Upper lobe of left lung (tissue), 6 donors: ENCODE measurements at regions not wholly inside any gene's neighbourhood (a gene's known extent, or its start where the extent isn't known, plus 50 kb on each side); places are given as distances from the start of the nearest gene placed in this dataset.

ENCODE experiments used
- ATAC-seq, 2 donors: fragments of 200-7000 bp; cut with Tn5 transposase; one replicate each; pipeline ENCODE4 v1.9.1; 2022; ENCODE audit warnings: mild to moderate bottlenecking in 2 of 2, moderate library complexity in 2 of 2; ENCODE audit not compliant: low FRiP score in 2 of 2
- DNase-seq, 2 donors: peaks; one replicate each; pipeline ENCODE4 v3.0.0-alpha.2; 2019 to 2020
- H3K27ac ChIP-seq, 4 donors: fragments of 200-600 bp; sonication (generic); one replicate each; pipeline ENCODE4 v1.5.1; 2016 to 2019
- H3K27me3 ChIP-seq, 4 donors: fragments of 200-600 bp; sonication (generic); one replicate each; pipeline ENCODE4 v1.5.1; 2017 to 2019
- H3K36me3 ChIP-seq, 4 donors: fragments of 200-600 bp; sonication (generic); one replicate each; pipeline ENCODE4 v1.5.1; 2016 to 2019
- H3K4me1 ChIP-seq, 4 donors: fragments of 200-600 bp; sonication (generic); one replicate each; pipeline ENCODE4 v1.5.1; 2018 to 2019
- H3K4me3 ChIP-seq, 4 donors: fragments of 200-600 bp; sonication (generic); one replicate each; pipeline ENCODE4 v1.5.1; 2017 to 2019; ENCODE audit warnings: mild to moderate bottlenecking in 2 of 4, moderate library complexity in 1 of 4
- H3K9me3 ChIP-seq, 4 donors: fragments of 200-600 bp; sonication (generic); one replicate each; pipeline ENCODE4 v1.5.1; 2018 to 2019
- CTCF ChIP-seq, 6 experiments: fragments of 450-650 bp in 4 of 6; fragments of 200-600 bp in 2 of 6; sonication (generic) in 2 of 6; IDR thresholded peaks; one replicate each; pipeline ENCODE4 v1.5.1; 2016 to 2019; ENCODE audit warnings: antibody characterized with exemption in 6 of 6
- EP300 ChIP-seq, 4 donors: sonication (generic); formaldehyde crosslinking; IDR thresholded peaks; one replicate each; pipeline ENCODE4 v1.5.1; 2017; ENCODE audit warnings: antibody characterized with exemption in 4 of 4, control low read depth in 2 of 4
- POLR2A ChIP-seq, 4 donors: fragments of 450-650 bp; IDR thresholded peaks; one replicate each; pipeline ENCODE4 v1.5.1; 2016 to 2017; ENCODE audit warnings: antibody characterized with exemption in 4 of 4, mild to moderate bottlenecking in 2 of 4
- POLR2AphosphoS5 ChIP-seq, 2 donors: sonication (generic); formaldehyde crosslinking; IDR thresholded peaks; one replicate each; pipeline ENCODE4 v1.5.1; 2017; ENCODE audit warnings: antibody characterized with exemption in 2 of 2
- WGBS, 2 donors: methylation state at CpG; one replicate each; pipeline ENCODE4 v1.1.5; 2017 to 2018; 5-methylcytosine and 5-hydroxymethylcytosine counted together
- donor health status: DM: no; HTN: no; CAD: no; lungs with moderate emphysema.
- donor health status: DM: no; HTN: yes; CAD: no; lungs with severe emphysema.

DNA sequence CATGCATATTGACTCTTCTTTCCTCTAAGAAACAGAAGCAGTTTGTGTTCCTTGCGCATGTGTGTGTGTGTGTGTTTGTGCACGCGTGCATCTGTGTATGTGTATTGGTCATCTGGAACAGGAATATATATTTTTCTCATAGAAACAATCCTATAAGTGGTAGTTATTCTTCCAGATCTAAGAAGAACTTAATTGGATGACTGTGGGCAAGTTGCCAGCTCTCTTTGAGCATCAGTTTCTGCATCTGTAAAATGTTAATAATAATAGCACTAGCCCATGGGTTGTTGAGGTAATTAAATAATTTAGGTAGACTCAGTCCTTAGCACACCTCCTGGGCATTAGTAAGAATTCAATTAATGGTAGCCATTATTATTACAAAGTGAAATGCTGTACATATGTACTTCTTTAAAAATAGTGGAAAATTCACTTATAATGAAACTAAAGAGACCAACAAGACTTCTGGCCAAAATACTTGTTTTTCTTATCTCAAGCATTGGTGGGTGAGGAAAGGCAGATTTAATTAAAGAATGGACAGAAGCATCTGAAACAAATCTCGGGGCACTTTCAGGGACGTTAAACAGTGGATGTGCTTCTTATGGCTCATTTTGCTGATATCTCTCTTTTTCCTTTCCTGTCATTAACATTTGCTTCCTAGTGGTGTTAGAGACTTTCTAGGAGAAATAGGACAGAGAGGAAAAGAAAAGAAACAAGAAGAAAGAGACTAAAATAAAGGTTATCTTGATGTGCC is 124.9 kb upstream of the HABP2 start:
- no peak for DNase-seq
- no peak for ATAC-seq
- H3K4me1 ChIP-seq, result peaks cover 0 to 12% (median 4%) of the 10 kb centered on the region in 4 donors

DNA sequence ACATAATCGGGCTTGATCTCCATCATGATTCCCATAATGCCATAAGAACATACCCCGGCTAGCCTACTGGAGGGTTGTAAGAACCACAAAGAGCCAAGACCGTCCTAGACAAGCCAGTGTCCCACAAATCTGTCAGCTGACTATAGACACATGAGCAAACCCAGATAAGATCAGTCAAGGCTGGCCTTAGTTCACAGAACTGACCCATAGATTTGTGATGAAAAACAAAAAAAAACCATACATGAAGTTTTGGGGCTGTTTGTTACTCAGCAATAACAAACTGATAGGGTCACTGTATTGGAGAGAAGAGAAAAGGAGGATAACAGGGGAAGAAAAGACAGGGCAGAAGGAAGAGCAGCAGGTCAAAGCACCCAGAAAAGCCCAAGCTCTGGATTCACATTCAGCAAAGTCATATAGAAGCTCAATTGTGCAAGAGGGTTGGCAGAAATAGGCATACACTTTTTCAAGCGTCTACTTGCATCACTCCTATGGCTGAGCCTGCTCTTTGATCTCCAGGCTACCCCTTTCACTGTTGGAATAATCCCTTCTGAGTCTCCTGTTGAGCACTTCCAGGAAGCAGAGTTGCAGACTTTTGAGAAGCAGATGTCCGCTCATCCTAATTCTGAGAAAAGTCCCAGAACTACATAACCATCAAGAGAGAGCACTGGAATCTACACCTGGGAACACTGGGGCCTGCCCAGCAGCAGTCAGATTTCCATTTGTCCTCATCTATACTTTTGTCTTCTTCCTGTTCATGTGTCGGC is 122.0 kb upstream of the HABP2 start:
- Histone ChIP-seq H3K9me3 (no peaks in the 10 kb centered on the region), H3K4me3 (no peak overlapping the region), H3K27ac (no peak overlapping the region), H3K27me3 (no peaks in the 10 kb centered on the region), H3K36me3 (no peaks in the 10 kb centered on the region), H3K4me1 (peaks cover 0 to 2% (median 0%) of the 10 kb centered on the region in 4 donors)
- no peak for ATAC-seq
- DNase-seq, result no peak
- WGBS, 2 donors, result 85 to 92% methylated on average over 6 of the region's 6 CpGs
- TF ChIP-seq EP300 (IDR thresholded peaks at IDR 0.05), result no peak
- no peak for TF ChIP-seq CTCF (IDR thresholded peaks at IDR 0.05)
- no peak for TF ChIP-seq POLR2A (IDR thresholded peaks at IDR 0.05)
- no peak for TF ChIP-seq POLR2AphosphoS5 (IDR thresholded peaks at IDR 0.05)

More for the DNA sequence above, 124.9 kb upstream of the HABP2 start:
- 90 to 91% methylated on average over 5 of the region's 5 CpGs for WGBS, 2 donors
- no peak overlapping the region for H3K27ac ChIP-seq
- no peak for TF ChIP-seq EP300 (IDR thresholded peaks at IDR 0.05)
- TF ChIP-seq CTCF (IDR thresholded peaks at IDR 0.05), result no peak
- TF ChIP-seq POLR2AphosphoS5 (IDR thresholded peaks at IDR 0.05), result no peak
- no peak for TF ChIP-seq POLR2A (IDR thresholded peaks at IDR 0.05)
- H3K36me3 ChIP-seq, result no peaks in the 10 kb centered on the region
- no peak overlapping the region for H3K4me3 ChIP-seq
- no peaks in the 10 kb centered on the region for H3K9me3 ChIP-seq
- H3K27me3 ChIP-seq, result no peaks in the 10 kb centered on the region

DNA sequence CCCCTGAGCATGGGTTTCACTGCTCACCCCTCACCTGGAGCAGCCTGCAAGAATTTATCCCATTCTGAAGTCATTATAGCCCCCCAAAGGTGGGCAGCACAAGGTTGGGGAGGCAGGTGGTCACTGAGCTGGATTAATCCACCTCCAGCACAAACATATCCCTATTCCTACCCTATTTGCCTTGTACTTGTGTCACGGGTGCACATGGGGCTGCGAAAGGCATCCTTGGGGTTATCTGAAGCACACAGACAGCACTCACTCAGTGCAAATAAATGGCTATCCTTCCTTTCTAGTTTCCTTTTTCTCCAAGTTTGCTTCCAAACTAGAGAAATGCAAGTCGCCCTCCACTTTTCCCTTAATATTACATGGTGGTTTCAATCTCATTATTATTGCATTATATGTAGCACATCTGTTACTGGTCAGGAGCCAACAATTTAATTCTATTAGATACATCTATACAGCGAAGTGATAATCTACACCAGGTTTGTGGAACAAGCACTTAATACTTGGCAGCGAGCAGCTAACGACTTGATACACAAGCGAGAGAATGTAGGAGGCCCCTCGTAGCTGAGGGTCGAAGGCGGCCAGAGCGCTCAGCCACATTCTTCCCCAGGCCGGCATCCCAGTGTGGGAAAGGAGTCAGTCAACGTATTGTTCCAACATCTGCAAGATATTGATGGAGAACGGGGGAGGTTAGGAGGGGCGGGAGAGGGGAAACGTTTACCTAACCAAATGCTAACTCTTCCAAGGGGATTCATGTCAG is 121.3 kb upstream of the HABP2 start:
- TF ChIP-seq EP300 (IDR thresholded peaks at IDR 0.05) (no peak), POLR2AphosphoS5 (IDR thresholded peaks at IDR 0.05) (no peak), POLR2A (IDR thresholded peaks at IDR 0.05) (no peak), CTCF (IDR thresholded peaks at IDR 0.05) (no peak)
- H3K36me3 ChIP-seq, result no peaks in the 10 kb centered on the region
- H3K9me3 ChIP-seq, result no peaks in the 10 kb centered on the region
- ATAC-seq, result no peak
- H3K27ac ChIP-seq, result no peak overlapping the region
- no peak overlapping the region for H3K4me3 ChIP-seq
- peak in 1 of 2 donors; percentile 34 for DNase-seq
- no peaks in the 10 kb centered on the region for H3K27me3 ChIP-seq
- no peaks in the 10 kb centered on the region for H3K4me1 ChIP-seq
- 68 to 71% methylated on average over 15 to 16 of the region's 16 CpGs for WGBS, 2 donors

DNA sequence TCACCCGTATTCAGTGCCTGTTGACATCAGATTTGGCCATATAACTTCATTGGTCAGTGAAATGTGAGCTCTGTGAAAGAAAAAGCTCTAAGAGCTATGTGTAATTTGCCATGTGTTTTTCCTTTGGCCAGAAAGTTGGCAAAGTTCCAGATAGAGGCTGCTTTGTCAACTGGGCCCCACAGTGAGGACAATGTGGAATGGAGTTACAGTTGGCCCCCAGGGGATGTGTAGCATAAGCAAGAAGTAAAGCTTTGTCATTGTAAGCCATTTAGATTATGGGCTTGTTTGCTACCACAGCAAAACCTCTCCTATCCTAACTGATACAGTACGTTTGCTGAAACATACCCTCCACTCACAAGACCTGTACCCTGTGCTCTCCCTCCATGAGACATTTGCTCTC is 119.1 kb upstream of the HABP2 start:
- WGBS, 2 donors, result 84 to 85% methylated on average over 2 of the region's 2 CpGs
- H3K27ac ChIP-seq, result no peak overlapping the region
- no peaks in the 10 kb centered on the region for H3K9me3 ChIP-seq
- no peaks in the 10 kb centered on the region for H3K4me1 ChIP-seq
- no peak overlapping the region for H3K4me3 ChIP-seq
- no peaks in the 10 kb centered on the region for H3K27me3 ChIP-seq
- ATAC-seq (no peak), DNase-seq (no peak)
- TF ChIP-seq POLR2AphosphoS5 (IDR thresholded peaks at IDR 0.05) (no peak), EP300 (IDR thresholded peaks at IDR 0.05) (no peak), CTCF (IDR thresholded peaks at IDR 0.05) (no peak), POLR2A (IDR thresholded peaks at IDR 0.05) (no peak)
- no peaks in the 10 kb centered on the region for H3K36me3 ChIP-seq
